ENCODE measurements at regions not wholly inside any gene's neighbourhood (a gene's known extent, or its start where the extent isn't known, plus 50 kb on each side); places are given as distances from the start of the nearest gene placed in this dataset.

GRCh38 chr22:48557473-48557872 is 1270.2 kb downstream of the BRD1 start:
- no peak for DNase-seq (ENCODE audit: low read depth)

GRCh38 chr22:48556751-48557150 is 1270.9 kb downstream of the BRD1 start:
- H3K4me3 ChIP-seq (ENCODE audit: control insufficient read depth, low read depth, low read length), result no peak overlapping the region
- no peak for DNase-seq (ENCODE audit: low read depth)
- TF ChIP-seq, protein P1, sequence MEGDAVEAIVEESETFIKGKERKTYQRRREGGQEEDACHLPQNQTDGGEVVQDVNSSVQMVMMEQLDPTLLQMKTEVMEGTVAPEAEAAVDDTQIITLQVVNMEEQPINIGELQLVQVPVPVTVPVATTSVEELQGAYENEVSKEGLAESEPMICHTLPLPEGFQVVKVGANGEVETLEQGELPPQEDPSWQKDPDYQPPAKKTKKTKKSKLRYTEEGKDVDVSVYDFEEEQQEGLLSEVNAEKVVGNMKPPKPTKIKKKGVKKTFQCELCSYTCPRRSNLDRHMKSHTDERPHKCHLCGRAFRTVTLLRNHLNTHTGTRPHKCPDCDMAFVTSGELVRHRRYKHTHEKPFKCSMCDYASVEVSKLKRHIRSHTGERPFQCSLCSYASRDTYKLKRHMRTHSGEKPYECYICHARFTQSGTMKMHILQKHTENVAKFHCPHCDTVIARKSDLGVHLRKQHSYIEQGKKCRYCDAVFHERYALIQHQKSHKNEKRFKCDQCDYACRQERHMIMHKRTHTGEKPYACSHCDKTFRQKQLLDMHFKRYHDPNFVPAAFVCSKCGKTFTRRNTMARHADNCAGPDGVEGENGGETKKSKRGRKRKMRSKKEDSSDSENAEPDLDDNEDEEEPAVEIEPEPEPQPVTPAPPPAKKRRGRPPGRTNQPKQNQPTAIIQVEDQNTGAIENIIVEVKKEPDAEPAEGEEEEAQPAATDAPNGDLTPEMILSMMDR (IDR thresholded peaks at IDR 0.05; ENCODE audit: control insufficient read depth, insufficient read depth, low read depth, low read length, missing control alignments), result no peak

More at GRCh38 chr22:48557473-48557872, 1270.2 kb downstream of the BRD1 start:
- H3K4me3 ChIP-seq (ENCODE audit: control insufficient read depth, low read depth, low read length), result no peak overlapping the region
- TF ChIP-seq, protein P1 (IDR thresholded peaks at IDR 0.05; ENCODE audit: control insufficient read depth, insufficient read depth, low read depth, low read length, missing control alignments), result no peak

DNA sequence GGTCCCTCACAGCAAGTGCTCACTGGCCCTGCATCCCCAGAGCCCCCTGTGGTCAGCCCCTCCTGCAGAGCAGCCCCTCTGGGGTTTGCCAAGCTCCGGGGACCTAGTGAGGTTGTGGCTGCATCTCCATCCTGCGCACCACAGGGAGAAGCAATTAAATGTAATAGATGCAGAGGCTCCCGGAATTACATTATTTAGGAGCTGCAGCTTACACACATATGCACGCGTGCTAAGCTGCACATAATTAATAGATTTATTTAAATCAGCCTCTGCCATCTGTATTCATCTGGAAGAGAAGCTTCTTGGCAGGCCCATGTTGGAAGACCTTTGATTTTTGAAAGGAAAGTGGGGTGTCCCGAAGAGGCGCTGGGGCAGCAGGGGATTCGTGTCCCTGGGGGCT is 1271.5 kb downstream of the BRD1 start:
- no peak for DNase-seq (ENCODE audit: low read depth)
- TF ChIP-seq, protein P1 (IDR thresholded peaks at IDR 0.05; ENCODE audit: control insufficient read depth, insufficient read depth, low read depth, low read length, missing control alignments), result no peak
- H3K4me3 ChIP-seq (ENCODE audit: control insufficient read depth, low read depth, low read length), result no peak overlapping the region

- TF ChIP-seq, protein P1 (IDR thresholded peaks at IDR 0.05; ENCODE audit: control insufficient read depth, insufficient read depth, low read depth, low read length, missing control alignments), result no peak
- DNase-seq (ENCODE audit: low read depth), result no peak
- H3K4me3 ChIP-seq (ENCODE audit: control insufficient read depth, low read depth, low read length), result no peak overlapping the region
Measured at GRCh38 chr22:48555606-48556005, 1272.1 kb downstream of the BRD1 start.

DNA sequence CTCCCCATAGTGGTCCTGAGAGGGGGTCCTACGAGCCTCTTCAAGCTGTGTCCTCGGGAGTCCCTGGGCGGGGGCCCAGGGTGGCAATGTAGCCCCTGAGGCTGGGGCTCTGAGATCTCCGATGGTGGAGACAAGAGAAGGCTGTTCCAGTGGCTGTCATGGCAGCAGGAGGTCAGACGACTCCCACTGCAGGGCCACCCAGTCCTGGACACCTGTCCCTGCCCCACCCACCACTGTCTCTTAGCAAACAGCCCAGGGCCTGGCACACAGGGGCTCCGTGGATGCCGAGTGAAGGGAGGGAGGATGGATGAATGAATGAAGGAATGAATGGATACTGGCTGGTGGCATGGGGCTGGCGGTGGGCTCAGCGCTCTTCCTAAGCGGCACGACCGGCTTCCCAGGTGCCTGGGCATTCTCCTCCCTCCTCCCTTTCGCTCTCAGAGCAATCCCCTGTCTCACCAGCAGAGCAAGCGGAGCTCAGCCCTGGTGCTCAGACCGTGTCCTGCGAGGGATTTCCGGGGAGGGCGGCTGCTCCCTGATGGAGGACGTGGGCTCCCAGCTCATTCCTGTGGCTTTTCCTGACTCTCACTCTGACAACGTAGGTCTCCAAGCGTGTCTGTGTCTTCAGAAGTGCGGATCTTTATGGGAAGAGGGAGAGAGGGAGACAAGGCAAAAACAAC is 1272.6 kb downstream of the BRD1 start:
- TF ChIP-seq, protein P1 (IDR thresholded peaks at IDR 0.05; ENCODE audit: control insufficient read depth, insufficient read depth, low read depth, low read length, missing control alignments), result no peak
- no peak overlapping the region for H3K4me3 ChIP-seq (ENCODE audit: control insufficient read depth, low read depth, low read length)
- no peak for DNase-seq (ENCODE audit: low read depth)

DNA sequence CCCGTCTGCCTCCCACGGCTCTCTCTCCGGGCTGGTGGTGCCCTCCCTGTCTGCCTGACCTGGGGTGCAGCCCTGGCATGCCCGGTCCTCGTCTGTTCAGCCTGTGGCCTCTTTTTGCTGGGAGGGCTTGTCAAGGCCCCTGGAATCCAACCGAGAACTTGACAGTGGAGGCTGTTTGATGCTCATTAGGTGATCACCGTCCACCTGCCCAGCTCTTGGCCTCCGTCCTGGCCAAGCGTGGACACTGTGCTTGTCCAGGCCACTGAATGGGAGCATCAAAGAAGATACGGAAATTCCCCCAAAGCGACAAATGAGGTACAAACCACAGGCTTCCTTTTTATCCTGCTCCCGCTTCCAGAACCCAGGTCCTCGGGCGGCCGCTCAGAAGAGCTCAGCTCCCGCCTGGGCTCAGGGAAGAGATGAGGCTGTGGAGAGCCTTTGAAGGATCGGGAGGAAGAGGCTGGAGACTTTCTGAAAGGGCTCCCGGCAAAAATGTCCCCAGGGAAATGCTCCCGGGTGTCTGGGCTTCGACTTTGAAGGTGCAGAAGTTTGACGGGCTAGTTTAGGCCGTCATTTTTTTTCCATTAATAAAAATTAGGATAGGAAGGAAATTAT is 1273.9 kb downstream of the BRD1 start:
- no peak for DNase-seq (ENCODE audit: low read depth)
- H3K4me3 ChIP-seq (ENCODE audit: control insufficient read depth, low read depth, low read length), result no peak overlapping the region
- TF ChIP-seq, protein P1 (IDR thresholded peaks at IDR 0.05; ENCODE audit: control insufficient read depth, insufficient read depth, low read depth, low read length, missing control alignments), result no peak

Measured in AG09309 (cell line).